H9 (cell line): ENCODE measurements at regions not wholly inside any gene's neighbourhood (a gene's known extent, or its start where the extent isn't known, plus 50 kb on each side); places are given as distances from the start of the nearest gene placed in this dataset.

Experiments
- DNase-seq: peaks from one replicate; pipeline ENCODE4 v3.0.0-alpha.2; 2017
- H2AFZ ChIP-seq: one replicate; pipeline ENCODE4 v1.6.1; 2013; ENCODE audit warnings: mild to moderate bottlenecking, low read length, control low read depth, moderate library complexity
- H2AK5ac ChIP-seq: 2 replicates; pipeline ENCODE4 v1.6.1; 2013; ENCODE audit warnings: low read length, control low read depth, mixed read lengths; ENCODE audit not compliant: insufficient read length
- H2BK120ac ChIP-seq: one replicate; pipeline ENCODE4 v1.6.1; 2013; ENCODE audit warnings: low read depth, mild to moderate bottlenecking, low read length, control low read depth, inconsistent platforms; ENCODE audit not compliant: poor library complexity, severe bottlenecking
- H2BK12ac ChIP-seq: 2 replicates; pipeline ENCODE4 v1.6.1; 2013; ENCODE audit warnings: low read length, control low read depth, mixed read lengths, low read depth; ENCODE audit not compliant: insufficient read length
- H2BK15ac ChIP-seq: 2 replicates; pipeline ENCODE4 v1.6.1; 2013; ENCODE audit warnings: low read depth, low read length, control low read depth
- H2BK20ac ChIP-seq: one replicate; pipeline ENCODE4 v1.6.1; 2013; ENCODE audit warnings: low read depth, mild to moderate bottlenecking, low read length, control low read depth, inconsistent platforms; ENCODE audit not compliant: poor library complexity, severe bottlenecking
- H2BK5ac ChIP-seq: 2 replicates; pipeline ENCODE4 v1.6.1; 2013; ENCODE audit warnings: low read length, control low read depth, mixed read lengths; ENCODE audit not compliant: insufficient read length
- H3K14ac ChIP-seq: 2 replicates; pipeline ENCODE4 v1.6.1; 2013; ENCODE audit warnings: low read length, control low read depth; ENCODE audit not compliant: insufficient read depth
- H3K18ac ChIP-seq: 2 replicates; pipeline ENCODE4 v1.6.1; 2013; ENCODE audit warnings: low read depth, mild to moderate bottlenecking, mixed read lengths, low read length, control low read depth; ENCODE audit not compliant: insufficient read length
- H3K23ac ChIP-seq: 2 replicates; pipeline ENCODE4 v1.6.1; 2013; ENCODE audit warnings: low read length, control low read depth, mixed read lengths, low read depth; ENCODE audit not compliant: insufficient read length
- H3K23me2 ChIP-seq: 2 replicates; pipeline ENCODE4 v1.6.1; 2013; ENCODE audit warnings: low read depth, mild to moderate bottlenecking, mixed read lengths, low read length, control low read depth; ENCODE audit not compliant: insufficient read length, poor library complexity, severe bottlenecking
- H3K27ac ChIP-seq: 2 replicates; pipeline ENCODE4 v1.5.1; 2013; ENCODE audit warnings: low read length, control low read depth, mixed read lengths, low read depth; ENCODE audit not compliant: insufficient read length
- H3K27me3 ChIP-seq: 2 replicates; pipeline ENCODE4 v1.6.1; 2013; ENCODE audit warnings: low read length, control low read depth, inconsistent platforms; ENCODE audit not compliant: insufficient read depth
- H3K4ac ChIP-seq: 2 replicates; pipeline ENCODE4 v1.6.1; 2013; ENCODE audit warnings: low read depth, mild to moderate bottlenecking, control low read depth, inconsistent platforms, low read length, moderate library complexity
- H3K4me1 ChIP-seq: 2 replicates; pipeline ENCODE4 v1.6.1; 2013; ENCODE audit warnings: low read length, control low read depth, inconsistent platforms; ENCODE audit not compliant: insufficient read depth
- H3K4me2 ChIP-seq: 2 replicates; pipeline ENCODE4 v1.6.1; 2013; ENCODE audit warnings: low read length, control low read depth, mixed read lengths; ENCODE audit not compliant: insufficient read length, insufficient read depth
- H3K56ac ChIP-seq: 2 replicates; pipeline ENCODE4 v1.6.1; 2013; ENCODE audit warnings: low read depth, mild to moderate bottlenecking, mixed read lengths, low read length, control low read depth; ENCODE audit not compliant: insufficient read length
- H3K79me1 ChIP-seq: 2 replicates; pipeline ENCODE4 v1.6.1; 2013; ENCODE audit warnings: low read depth, mild to moderate bottlenecking, moderate library complexity, low read length, control low read depth, inconsistent platforms; ENCODE audit not compliant: insufficient read depth, poor library complexity, severe bottlenecking
- H3K79me2 ChIP-seq: 2 replicates; pipeline ENCODE4 v1.6.1; 2013; ENCODE audit warnings: low read length, control low read depth, inconsistent platforms; ENCODE audit not compliant: insufficient read depth
- H3K9ac ChIP-seq: 2 replicates; pipeline ENCODE4 v1.6.1; 2013; ENCODE audit warnings: low read length, control low read depth, mixed read lengths; ENCODE audit not compliant: insufficient read length; ENCODE audit errors: extremely low read depth
- H3K9me3 ChIP-seq: one replicate; pipeline ENCODE4 v1.6.1; 2013; ENCODE audit warnings: low read depth, low read length, inconsistent platforms; ENCODE audit not compliant: control insufficient read depth
- H3T11ph ChIP-seq: one replicate; pipeline ENCODE4 v1.6.1; 2013; ENCODE audit warnings: mild to moderate bottlenecking, low read length, control low read depth, inconsistent platforms
- H4K20me1 ChIP-seq: one replicate; pipeline ENCODE4 v1.6.1; 2013; ENCODE audit not compliant: control insufficient read depth, insufficient read length, insufficient read depth
- H4K5ac ChIP-seq: 2 replicates; pipeline ENCODE4 v1.6.1; 2013; ENCODE audit warnings: low read depth, mild to moderate bottlenecking, mixed read lengths, low read length, control low read depth; ENCODE audit not compliant: insufficient read length
- H4K8ac ChIP-seq: replicated peaks from 2 replicates; pipeline ENCODE4 v1.6.1; 2013; ENCODE audit warnings: low read length, control low read depth, mixed read lengths, low read depth; ENCODE audit not compliant: insufficient read length
- H4K91ac ChIP-seq: 2 replicates; pipeline ENCODE4 v1.6.1; 2013; ENCODE audit warnings: low read depth, mild to moderate bottlenecking, moderate library complexity, mixed read lengths, low read length, control low read depth; ENCODE audit not compliant: insufficient read length
- H3K27ac Mint-ChIP-seq, 3 experiments: 2 replicates in 2 of 3; 3 replicates in 1 of 3; pipeline ENCODE4 v1.8.0; 2020 to 2021; ENCODE audit warnings: mixed read lengths in 3 of 3, mild to moderate bottlenecking in 1 of 3, moderate library complexity in 1 of 3
- H3K27me3 Mint-ChIP-seq: 2 replicates; pipeline ENCODE4 v1.8.0; 2021; ENCODE audit warnings: low read depth, mild to moderate bottlenecking, moderate library complexity, mixed read lengths
- H3K36me3 Mint-ChIP-seq, 3 experiments: 2 replicates in 2 of 3; 3 replicates in 1 of 3; pipeline ENCODE4 v1.8.0; 2020 to 2021; ENCODE audit warnings: low read depth in 3 of 3, mixed read lengths in 3 of 3; ENCODE audit not compliant: insufficient read depth in 1 of 3
- H3K4me1 Mint-ChIP-seq, 2 experiments: 2 replicates each; pipeline ENCODE4 v1.8.0; 2020; ENCODE audit warnings: mixed read lengths in 2 of 2
- H3K4me3 Mint-ChIP-seq, 2 experiments: 2 replicates in 1 of 2; 3 replicates in 1 of 2; pipeline ENCODE4 v1.8.0; 2020 to 2021; ENCODE audit warnings: mild to moderate bottlenecking in 2 of 2, mixed read lengths in 2 of 2, moderate library complexity in 1 of 2
- H3K9me3 Mint-ChIP-seq, 2 experiments: 2 replicates in 1 of 2; 3 replicates in 1 of 2; pipeline ENCODE4 v1.8.0; 2020; ENCODE audit warnings: mild to moderate bottlenecking in 2 of 2, mixed read lengths in 2 of 2, moderate library complexity in 1 of 2
- TF ChIP-seq, protein P1 (sequence below): fragments of 200-600 bp; sonication (generic); conservative IDR thresholded peaks from 3 replicates; pipeline ENCODE4 v1.8.0; 2021; ENCODE audit warnings: antibody characterized with exemption, mild to moderate bottlenecking

DNA sequence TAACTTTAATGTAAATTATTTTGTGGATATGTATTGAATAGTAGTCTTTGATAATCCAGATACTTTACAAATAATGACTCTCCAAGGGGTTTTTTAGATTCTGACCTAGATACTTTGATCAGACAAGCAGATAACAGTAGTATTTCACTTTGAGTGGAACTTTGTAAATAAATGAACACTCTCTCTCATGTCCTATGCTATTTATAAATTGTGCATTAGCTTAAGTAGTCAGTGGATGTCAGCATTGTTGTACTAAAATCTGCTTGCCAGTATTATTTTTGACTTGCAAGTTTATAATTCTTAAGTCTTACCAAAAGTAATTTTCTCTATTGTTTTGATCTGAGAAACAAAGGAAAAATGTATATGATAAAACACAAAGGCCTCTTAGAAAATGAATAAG lies 1113.1 kb upstream of the NRXN1 start:
- Histone ChIP-seq H3K23ac (no peak overlapping the region), H2AK5ac (no peak overlapping the region), H3K9me3 (no peaks in the 10 kb centered on the region), H3K4ac (no peak overlapping the region), H2BK15ac (no peak overlapping the region), H4K8ac (no peak overlapping the region), H2BK5ac (no peak overlapping the region), H3K27ac (no peak overlapping the region), H4K5ac (no peak overlapping the region), H3T11ph (no peak overlapping the region), H3K79me1 (no peaks in the 10 kb centered on the region), H3K23me2 (no peaks in the 10 kb centered on the region), H2BK120ac (no peak overlapping the region), H4K91ac (no peak overlapping the region), H3K18ac (no peak overlapping the region), H3K56ac (no peak overlapping the region), H3K79me2 (no peaks in the 10 kb centered on the region), H4K20me1 (no peaks in the 10 kb centered on the region), H2AFZ (no peak overlapping the region), H3K9ac (no peak overlapping the region), H3K4me2 (no peak overlapping the region), H2BK12ac (no peak overlapping the region), H3K27me3 (no peaks in the 10 kb centered on the region), H3K4me1 (no peaks in the 10 kb centered on the region), H2BK20ac (no peak overlapping the region), H3K14ac (no peak overlapping the region)
- H3K27ac Mint-ChIP-seq: no peak overlapping the region
- H3K9me3 Mint-ChIP-seq: no peaks in the 10 kb centered on the region
- TF ChIP-seq, protein P1, sequence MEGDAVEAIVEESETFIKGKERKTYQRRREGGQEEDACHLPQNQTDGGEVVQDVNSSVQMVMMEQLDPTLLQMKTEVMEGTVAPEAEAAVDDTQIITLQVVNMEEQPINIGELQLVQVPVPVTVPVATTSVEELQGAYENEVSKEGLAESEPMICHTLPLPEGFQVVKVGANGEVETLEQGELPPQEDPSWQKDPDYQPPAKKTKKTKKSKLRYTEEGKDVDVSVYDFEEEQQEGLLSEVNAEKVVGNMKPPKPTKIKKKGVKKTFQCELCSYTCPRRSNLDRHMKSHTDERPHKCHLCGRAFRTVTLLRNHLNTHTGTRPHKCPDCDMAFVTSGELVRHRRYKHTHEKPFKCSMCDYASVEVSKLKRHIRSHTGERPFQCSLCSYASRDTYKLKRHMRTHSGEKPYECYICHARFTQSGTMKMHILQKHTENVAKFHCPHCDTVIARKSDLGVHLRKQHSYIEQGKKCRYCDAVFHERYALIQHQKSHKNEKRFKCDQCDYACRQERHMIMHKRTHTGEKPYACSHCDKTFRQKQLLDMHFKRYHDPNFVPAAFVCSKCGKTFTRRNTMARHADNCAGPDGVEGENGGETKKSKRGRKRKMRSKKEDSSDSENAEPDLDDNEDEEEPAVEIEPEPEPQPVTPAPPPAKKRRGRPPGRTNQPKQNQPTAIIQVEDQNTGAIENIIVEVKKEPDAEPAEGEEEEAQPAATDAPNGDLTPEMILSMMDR: no peak
- H3K4me1 Mint-ChIP-seq: peaks cover 2 to 8% of the 10 kb centered on the region in 2 experiments; a peak in 3 of 4 replicates
- no peak for DNase-seq
- H3K27me3 Mint-ChIP-seq: no peaks in the 10 kb centered on the region
- no peaks in the 10 kb centered on the region for H3K36me3 Mint-ChIP-seq
- no peak overlapping the region for H3K4me3 Mint-ChIP-seq
